GM23338 (cell line): ENCODE measurements at regions not wholly inside any gene's neighbourhood (a gene's known extent, or its start where the extent isn't known, plus 50 kb on each side); places are given as distances from the start of the nearest gene placed in this dataset.

ENCODE experiments used
- ATAC-seq: fragments of 200-7000 bp; cut with Tn5 transposase; 3 replicates; pipeline ENCODE4 v1.9.1; 2020
- DNase-seq: peaks from one replicate; pipeline ENCODE4 v3.0.0-alpha.2; 2015; ENCODE audit warnings: low spot score
- H2AFZ ChIP-seq: fragments of 200-600 bp; sonication (generic); 2 replicates; pipeline ENCODE4 v1.8.0; 2016; ENCODE audit warnings: antibody characterized with exemption, mild to moderate bottlenecking, moderate library complexity
- H3F3A ChIP-seq: fragments of 200-600 bp; sonication (generic); replicated peaks from 2 replicates; pipeline ENCODE4 v1.8.0; 2017; ENCODE audit warnings: antibody characterized with exemption, mixed run types, low read depth
- H3K27ac ChIP-seq: fragments of 200-600 bp; sonication (generic); 2 replicates; pipeline ENCODE4 v1.6.1; 2016; ENCODE audit warnings: low read depth
- H3K27me3 ChIP-seq: fragments of 200-600 bp; sonication (generic); 2 replicates; pipeline ENCODE4 v1.8.0; 2016; ENCODE audit warnings: mild to moderate bottlenecking, mixed run types, moderate library complexity; ENCODE audit not compliant: insufficient read depth
- H3K36me3 ChIP-seq: fragments of 200-600 bp; sonication (generic); 2 replicates; pipeline ENCODE4 v1.8.0; 2016; ENCODE audit warnings: mild to moderate bottlenecking; ENCODE audit not compliant: insufficient read depth
- H3K4me1 ChIP-seq: fragments of 200-600 bp; sonication (generic); 2 replicates; pipeline ENCODE4 v1.8.0; 2016; ENCODE audit warnings: mild to moderate bottlenecking, moderate library complexity; ENCODE audit not compliant: insufficient read depth
- H3K4me2 ChIP-seq: fragments of 200-600 bp; sonication (generic); 2 replicates; pipeline ENCODE4 v1.7.1; 2017; ENCODE audit warnings: mixed run types
- H3K4me3 ChIP-seq: fragments of 200-600 bp; sonication (generic); 2 replicates; pipeline ENCODE4 v1.6.1; 2016; ENCODE audit warnings: mixed run types
- H3K79me2 ChIP-seq: fragments of 200-600 bp; sonication (generic); replicated peaks from 2 replicates; pipeline ENCODE4 v1.8.0; 2017; ENCODE audit warnings: mild to moderate bottlenecking; ENCODE audit not compliant: insufficient read depth
- H3K9me2 ChIP-seq: fragments of 200-600 bp; sonication (generic); 2 replicates; pipeline ENCODE4 v1.8.0; 2017; ENCODE audit not compliant: insufficient read depth
- H4K20me1 ChIP-seq: fragments of 200-600 bp; sonication (generic); replicated peaks from 2 replicates; pipeline ENCODE4 v1.8.0; 2017; ENCODE audit warnings: mild to moderate bottlenecking; ENCODE audit not compliant: insufficient read depth
- H3K27ac Mint-ChIP-seq: 2 replicates; pipeline ENCODE4 v1.8.0; 2020; ENCODE audit warnings: inconsistent platforms, mild to moderate bottlenecking, moderate library complexity, mixed read lengths
- H3K27me3 Mint-ChIP-seq: 3 replicates; pipeline ENCODE4 v1.8.0; 2022; ENCODE audit warnings: low read depth, mild to moderate bottlenecking, moderate library complexity, mixed read lengths, inconsistent platforms; ENCODE audit not compliant: insufficient read depth, poor library complexity
- H3K36me3 Mint-ChIP-seq: 3 replicates; pipeline ENCODE4 v1.8.0; 2021; ENCODE audit warnings: low read depth, mild to moderate bottlenecking, inconsistent platforms, moderate library complexity, mixed read lengths
- H3K4me1 Mint-ChIP-seq: 3 replicates; pipeline ENCODE4 v1.8.0; 2020; ENCODE audit warnings: mild to moderate bottlenecking, inconsistent platforms, mixed read lengths
- H3K4me3 Mint-ChIP-seq: 3 replicates; pipeline ENCODE4 v1.8.0; 2021; ENCODE audit warnings: moderate library complexity, mild to moderate bottlenecking, inconsistent platforms, mixed read lengths
- H3K9me3 Mint-ChIP-seq: 3 replicates; pipeline ENCODE4 v1.8.0; 2020; ENCODE audit warnings: moderate library complexity, mild to moderate bottlenecking, inconsistent platforms, mixed read lengths
- CTCF ChIP-seq, 2 experiments: fragments of 200-600 bp in 1 of 2; sonication (generic) in 1 of 2; conservative IDR thresholded peaks; 2 replicates each; pipeline versions ENCODE4 v1.5.1 to v1.6.1; 2016 to 2017; ENCODE audit warnings: antibody characterized with exemption in 2 of 2, low read depth in 2 of 2, mild to moderate bottlenecking in 2 of 2, moderate library complexity in 1 of 2
- ETS1 ChIP-seq: IDR thresholded peaks from 2 replicates; pipeline ENCODE4 v1.6.1; 2016; ENCODE audit warnings: antibody characterized with exemption
- EZH2 ChIP-seq: fragments of 200-600 bp; sonication (generic); IDR thresholded peaks from one replicate; pipeline ENCODE4 v1.8.0; 2017; ENCODE audit warnings: antibody characterized with exemption, mild to moderate bottlenecking, low read depth; ENCODE audit not compliant: unreplicated experiment
- NANOG ChIP-seq: IDR thresholded peaks from 2 replicates; pipeline ENCODE4 v1.6.1; 2016; ENCODE audit warnings: antibody characterized with exemption, borderline replicate concordance
- STAT1 ChIP-seq: IDR thresholded peaks from one replicate; pipeline ENCODE4 v1.6.1; 2016; ENCODE audit warnings: antibody characterized with exemption; ENCODE audit not compliant: unreplicated experiment
- ZNF331 ChIP-seq: fragments of 250-450 bp; sonication (Bioruptor Pico); IDR thresholded peaks from 2 replicates; pipeline ENCODE4 v1.5.0; 2020; ENCODE audit warnings: low read depth, mild to moderate bottlenecking, moderate library complexity
- TF ChIP-seq, protein P1 (sequence below): IDR thresholded peaks from one replicate; pipeline ENCODE4 v1.6.1; 2018; ENCODE audit warnings: antibody characterized with exemption; ENCODE audit not compliant: unreplicated experiment
- TF ChIP-seq, protein P2 (sequence below): fragments of 250-450 bp; sonication (Bioruptor Pico); IDR thresholded peaks from 2 replicates; pipeline ENCODE4 v1.5.0; 2020; ENCODE audit warnings: mild to moderate bottlenecking, moderate library complexity

- TF ChIP-seq, protein P1, sequence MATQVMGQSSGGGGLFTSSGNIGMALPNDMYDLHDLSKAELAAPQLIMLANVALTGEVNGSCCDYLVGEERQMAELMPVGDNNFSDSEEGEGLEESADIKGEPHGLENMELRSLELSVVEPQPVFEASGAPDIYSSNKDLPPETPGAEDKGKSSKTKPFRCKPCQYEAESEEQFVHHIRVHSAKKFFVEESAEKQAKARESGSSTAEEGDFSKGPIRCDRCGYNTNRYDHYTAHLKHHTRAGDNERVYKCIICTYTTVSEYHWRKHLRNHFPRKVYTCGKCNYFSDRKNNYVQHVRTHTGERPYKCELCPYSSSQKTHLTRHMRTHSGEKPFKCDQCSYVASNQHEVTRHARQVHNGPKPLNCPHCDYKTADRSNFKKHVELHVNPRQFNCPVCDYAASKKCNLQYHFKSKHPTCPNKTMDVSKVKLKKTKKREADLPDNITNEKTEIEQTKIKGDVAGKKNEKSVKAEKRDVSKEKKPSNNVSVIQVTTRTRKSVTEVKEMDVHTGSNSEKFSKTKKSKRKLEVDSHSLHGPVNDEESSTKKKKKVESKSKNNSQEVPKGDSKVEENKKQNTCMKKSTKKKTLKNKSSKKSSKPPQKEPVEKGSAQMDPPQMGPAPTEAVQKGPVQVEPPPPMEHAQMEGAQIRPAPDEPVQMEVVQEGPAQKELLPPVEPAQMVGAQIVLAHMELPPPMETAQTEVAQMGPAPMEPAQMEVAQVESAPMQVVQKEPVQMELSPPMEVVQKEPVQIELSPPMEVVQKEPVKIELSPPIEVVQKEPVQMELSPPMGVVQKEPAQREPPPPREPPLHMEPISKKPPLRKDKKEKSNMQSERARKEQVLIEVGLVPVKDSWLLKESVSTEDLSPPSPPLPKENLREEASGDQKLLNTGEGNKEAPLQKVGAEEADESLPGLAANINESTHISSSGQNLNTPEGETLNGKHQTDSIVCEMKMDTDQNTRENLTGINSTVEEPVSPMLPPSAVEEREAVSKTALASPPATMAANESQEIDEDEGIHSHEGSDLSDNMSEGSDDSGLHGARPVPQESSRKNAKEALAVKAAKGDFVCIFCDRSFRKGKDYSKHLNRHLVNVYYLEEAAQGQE = no peak
- TF ChIP-seq ZNF331 (no peak), NANOG (no peak), ETS1 (no peak)
Observed at GRCh38 chr2:65779021-65779420, 346.6 kb upstream of the SPRED2 start (continued).

DNA sequence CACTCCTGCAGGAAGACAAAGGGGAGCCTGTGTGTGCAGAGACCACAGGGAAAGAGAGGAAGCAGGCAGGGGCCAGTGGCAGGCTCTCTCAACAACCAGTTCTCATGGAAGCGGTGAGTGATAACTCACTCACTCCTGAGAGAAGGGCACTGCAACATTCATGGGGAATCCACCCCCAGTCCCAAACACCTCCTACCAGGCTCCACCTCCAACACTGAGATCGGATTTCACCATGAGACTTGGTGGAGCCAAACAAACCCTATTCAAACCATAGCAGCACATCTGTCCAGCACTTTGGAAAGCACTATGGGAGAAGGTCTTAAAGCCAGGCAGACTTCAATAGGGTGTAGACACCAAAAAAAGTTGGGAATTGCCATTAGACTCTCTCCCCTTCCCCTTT, 345.7 kb upstream of the SPRED2 start:
- no peaks in the 10 kb centered on the region; the same call in 2 of the 3 replicates for H3K9me3 Mint-ChIP-seq
- peaks cover 4% of the 10 kb centered on the region; the same call in 2 of the 3 replicates for H3K4me1 Mint-ChIP-seq
- Histone ChIP-seq H3K36me3 (no peaks in the 10 kb centered on the region; the same call in 1 of the 2 replicates), H3K79me2 (no peaks in the 10 kb centered on the region), H4K20me1 (no peaks in the 10 kb centered on the region), H3K27ac (no peak overlapping the region), H3F3A (no peaks in the 10 kb centered on the region), H3K4me2 (no peak overlapping the region), H3K4me3 (no peak overlapping the region), H3K4me1 (no peaks in the 10 kb centered on the region), H3K9me2 (no peaks in the 10 kb centered on the region), H3K27me3 (no peaks in the 10 kb centered on the region), H2AFZ (0 out of 2 replicates have a peak overlapping the region, but pooled peaks have one; percentile 4)
- TF ChIP-seq EZH2 (no peak), NANOG (no peak), CTCF (conservative IDR thresholded peaks at IDR 0.05; ENCODE audit: low read depth in 2 of 2) (no peak), STAT1 (no peak)
- TF ChIP-seq, protein P2, sequence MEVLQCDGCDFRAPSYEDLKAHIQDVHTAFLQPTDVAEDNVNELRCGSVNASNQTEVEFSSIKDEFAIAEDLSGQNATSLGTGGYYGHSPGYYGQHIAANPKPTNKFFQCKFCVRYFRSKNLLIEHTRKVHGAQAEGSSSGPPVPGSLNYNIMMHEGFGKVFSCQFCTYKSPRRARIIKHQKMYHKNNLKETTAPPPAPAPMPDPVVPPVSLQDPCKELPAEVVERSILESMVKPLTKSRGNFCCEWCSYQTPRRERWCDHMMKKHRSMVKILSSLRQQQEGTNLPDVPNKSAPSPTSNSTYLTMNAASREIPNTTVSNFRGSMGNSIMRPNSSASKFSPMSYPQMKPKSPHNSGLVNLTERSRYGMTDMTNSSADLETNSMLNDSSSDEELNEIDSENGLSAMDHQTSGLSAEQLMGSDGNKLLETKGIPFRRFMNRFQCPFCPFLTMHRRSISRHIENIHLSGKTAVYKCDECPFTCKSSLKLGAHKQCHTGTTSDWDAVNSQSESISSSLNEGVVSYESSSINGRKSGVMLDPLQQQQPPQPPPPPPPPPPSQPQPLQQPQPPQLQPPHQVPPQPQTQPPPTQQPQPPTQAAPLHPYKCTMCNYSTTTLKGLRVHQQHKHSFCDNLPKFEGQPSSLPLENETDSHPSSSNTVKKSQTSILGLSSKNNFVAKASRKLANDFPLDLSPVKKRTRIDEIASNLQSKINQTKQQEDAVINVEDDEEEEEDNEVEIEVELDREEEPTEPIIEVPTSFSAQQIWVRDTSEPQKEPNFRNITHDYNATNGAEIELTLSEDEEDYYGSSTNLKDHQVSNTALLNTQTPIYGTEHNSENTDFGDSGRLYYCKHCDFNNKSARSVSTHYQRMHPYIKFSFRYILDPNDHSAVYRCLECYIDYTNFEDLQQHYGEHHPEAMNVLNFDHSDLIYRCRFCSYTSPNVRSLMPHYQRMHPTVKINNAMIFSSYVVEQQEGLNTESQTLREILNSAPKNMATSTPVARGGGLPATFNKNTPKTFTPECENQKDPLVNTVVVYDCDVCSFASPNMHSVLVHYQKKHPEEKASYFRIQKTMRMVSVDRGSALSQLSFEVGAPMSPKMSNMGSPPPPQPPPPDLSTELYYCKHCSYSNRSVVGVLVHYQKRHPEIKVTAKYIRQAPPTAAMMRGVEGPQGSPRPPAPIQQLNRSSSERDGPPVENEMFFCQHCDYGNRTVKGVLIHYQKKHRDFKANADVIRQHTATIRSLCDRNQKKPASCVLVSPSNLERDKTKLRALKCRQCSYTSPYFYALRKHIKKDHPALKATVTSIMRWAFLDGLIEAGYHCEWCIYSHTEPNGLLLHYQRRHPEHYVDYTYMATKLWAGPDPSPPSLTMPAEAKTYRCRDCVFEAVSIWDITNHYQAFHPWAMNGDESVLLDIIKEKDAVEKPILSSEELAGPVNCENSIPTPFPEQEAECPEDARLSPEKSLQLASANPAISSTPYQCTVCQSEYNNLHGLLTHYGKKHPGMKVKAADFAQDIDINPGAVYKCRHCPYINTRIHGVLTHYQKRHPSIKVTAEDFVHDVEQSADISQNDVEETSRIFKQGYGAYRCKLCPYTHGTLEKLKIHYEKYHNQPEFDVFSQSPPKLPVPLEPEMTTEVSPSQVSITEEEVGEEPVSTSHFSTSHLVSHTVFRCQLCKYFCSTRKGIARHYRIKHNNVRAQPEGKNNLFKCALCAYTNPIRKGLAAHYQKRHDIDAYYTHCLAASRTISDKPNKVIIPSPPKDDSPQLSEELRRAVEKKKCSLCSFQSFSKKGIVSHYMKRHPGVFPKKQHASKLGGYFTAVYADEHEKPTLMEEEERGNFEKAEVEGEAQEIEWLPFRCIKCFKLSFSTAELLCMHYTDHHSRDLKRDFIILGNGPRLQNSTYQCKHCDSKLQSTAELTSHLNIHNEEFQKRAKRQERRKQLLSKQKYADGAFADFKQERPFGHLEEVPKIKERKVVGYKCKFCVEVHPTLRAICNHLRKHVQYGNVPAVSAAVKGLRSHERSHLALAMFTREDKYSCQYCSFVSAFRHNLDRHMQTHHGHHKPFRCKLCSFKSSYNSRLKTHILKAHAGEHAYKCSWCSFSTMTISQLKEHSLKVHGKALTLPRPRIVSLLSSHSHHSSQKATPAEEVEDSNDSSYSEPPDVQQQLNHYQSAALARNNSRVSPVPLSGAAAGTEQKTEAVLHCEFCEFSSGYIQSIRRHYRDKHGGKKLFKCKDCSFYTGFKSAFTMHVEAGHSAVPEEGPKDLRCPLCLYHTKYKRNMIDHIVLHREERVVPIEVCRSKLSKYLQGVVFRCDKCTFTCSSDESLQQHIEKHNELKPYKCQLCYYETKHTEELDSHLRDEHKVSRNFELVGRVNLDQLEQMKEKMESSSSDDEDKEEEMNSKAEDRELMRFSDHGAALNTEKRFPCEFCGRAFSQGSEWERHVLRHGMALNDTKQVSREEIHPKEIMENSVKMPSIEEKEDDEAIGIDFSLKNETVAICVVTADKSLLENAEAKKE (CRISPR knock-in tag) = no peak
- H3K27me3 Mint-ChIP-seq = no peaks in the 10 kb centered on the region
- no peaks in the 10 kb centered on the region for H3K36me3 Mint-ChIP-seq
- H3K27ac Mint-ChIP-seq = no peak overlapping the region
- DNase-seq (peak; percentile 27), ATAC-seq (peak; percentile 81)
- no peak overlapping the region for H3K4me3 Mint-ChIP-seq
